HG03066 (cell line): ENCODE measurements at regions not wholly inside any gene's neighbourhood (a gene's known extent, or its start where the extent isn't known, plus 50 kb on each side); places are given as distances from the start of the nearest gene placed in this dataset.

Experiments used
- ATAC-seq: cut with Tn5 transposase; IDR thresholded peaks from one replicate; pipeline ENCODE4 v1.9.1; 2021; ENCODE audit warnings: low read depth; ENCODE audit not compliant: unreplicated experiment

DNA sequence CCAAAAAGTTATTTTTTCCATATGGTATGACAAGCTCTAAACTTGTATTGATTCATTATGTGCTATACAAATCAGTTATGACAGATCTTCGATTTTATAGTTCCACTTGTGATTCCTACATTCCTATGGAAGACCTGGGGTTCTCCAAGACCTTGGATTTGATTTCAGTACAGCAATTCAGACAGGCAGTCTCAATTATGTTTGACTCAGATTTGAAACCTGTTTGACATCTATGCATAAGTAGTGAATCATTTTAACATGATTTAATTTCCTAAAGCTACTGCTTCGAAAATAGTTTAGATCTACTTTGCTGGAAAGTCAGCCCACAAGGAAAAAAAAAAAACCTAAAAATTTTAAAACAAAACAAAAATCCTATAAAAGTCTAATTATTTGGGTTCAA lies 820.4 kb downstream of the LUZP2 start:
- ATAC-seq = no peak

DNA sequence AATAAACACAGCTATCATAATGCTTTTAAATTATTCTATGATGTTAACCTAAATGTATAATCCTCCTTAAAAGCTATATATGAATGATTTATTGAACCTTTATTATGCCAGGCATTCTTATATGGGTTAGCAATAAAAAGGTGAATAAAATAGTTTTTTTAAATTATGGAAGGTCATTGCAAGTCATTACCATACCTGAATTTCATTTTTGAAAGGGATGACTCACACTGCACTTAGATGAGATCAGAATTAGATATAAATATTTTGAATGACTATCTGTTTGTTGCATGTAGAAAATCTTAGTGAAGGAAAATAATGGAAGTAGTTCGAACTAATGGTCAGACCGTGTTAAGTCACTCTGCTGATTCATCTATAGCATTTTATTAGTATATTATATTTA lies 822.3 kb downstream of the LUZP2 start:
- ATAC-seq = no peak

DNA sequence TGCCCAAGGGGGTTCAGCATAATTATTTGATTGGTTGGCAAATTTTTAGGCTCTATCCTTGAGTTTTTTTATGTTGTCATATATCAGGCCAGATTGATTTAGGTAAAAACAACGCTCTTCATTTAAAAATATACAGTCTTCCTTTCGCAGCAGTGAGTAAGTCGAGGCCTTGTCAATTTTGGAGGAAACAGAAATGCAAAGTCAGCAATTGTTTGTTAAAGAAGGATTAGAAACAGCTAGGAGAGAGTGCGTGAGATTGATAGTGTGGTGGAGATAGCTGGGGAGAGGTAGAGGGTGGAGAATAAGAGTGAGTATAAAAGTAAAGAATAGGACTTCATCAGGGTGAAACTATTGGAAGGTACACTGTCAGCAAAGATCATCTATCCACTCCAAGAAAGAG lies 830.8 kb downstream of the LUZP2 start:
- no peak for ATAC-seq

DNA sequence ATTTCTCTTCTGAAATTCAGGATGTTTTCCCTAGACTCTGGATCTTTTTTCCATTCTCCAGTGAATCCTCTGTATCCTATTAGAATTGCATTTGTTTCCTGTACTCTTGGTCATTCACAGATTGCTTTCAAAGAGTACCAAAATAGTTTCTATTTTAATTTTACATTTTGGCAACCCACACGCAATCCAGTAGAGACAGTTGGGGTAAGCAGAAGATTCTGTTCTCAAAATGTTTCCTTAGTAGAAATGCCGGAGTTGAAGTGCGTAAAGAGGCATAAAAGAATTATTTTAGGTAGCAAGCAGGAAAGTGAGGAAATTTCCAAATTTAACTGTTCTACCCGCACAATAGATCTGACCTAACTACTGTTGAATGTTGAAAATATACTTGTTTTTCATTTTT lies 842.4 kb downstream of the LUZP2 start:
- ATAC-seq = no peak

DNA sequence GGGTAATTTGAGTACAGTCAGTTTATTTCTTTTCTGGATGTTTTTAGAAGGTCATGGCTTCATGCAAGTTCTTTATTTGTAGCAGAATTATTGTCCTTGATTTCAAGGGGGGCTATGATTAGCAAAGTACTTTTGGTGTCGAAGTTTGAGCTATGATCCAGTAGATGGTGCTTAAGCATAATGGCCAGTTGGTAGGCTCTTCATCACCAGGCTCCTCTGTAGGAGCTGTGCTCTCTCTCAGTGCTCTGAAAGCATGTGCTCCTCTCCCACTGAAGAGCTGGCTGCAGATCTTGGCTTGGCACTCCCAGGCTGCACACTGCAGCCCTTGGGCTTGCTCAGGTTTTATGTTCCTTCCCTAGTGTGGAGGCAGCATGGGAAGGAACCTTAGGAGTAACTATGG lies 852.7 kb downstream of the LUZP2 start:
- no peak for ATAC-seq

DNA sequence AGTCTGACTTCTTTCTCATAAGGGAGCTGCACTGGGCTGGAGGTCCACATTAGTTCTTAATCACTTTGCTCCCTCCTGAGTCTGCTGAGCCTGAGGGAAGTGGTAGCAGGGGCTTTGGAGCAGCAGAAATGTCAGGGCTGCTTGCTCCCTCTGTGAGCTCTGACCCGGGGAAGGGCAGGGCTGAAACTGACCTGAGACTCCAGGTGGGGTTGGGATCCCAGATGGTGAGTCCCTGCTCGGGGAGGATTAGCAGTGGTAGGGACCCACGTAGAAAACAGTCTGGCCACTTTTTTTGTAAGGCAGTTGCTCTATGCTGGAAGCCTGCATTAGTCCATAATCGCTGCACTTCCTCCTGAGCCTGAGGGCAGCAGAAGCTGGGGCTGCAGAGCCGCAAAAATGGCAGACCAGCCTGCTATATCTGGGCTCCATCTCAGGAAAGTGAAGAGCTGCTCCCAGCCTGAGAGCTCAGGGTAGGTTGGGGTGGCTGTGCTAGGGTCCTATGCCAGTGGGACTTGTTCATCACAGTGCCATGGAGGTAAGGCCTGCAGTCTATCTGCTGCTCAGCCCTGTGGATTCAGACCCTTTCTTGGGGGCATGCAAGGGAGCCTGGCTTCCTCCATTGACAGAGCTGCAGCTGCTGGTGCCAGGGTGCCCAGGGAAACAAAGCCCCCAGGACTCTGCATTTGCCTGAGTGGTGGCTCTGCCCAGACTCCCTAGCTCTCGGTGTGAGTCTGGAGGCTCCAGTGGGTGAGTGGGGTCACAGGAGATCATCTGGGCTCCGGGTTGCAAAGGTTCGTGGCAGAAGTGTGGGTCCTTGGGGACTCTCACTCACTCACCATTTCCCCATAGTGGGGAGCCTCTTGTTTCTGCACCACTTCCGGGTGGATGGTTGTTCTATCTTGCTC lies 854.3 kb downstream of the LUZP2 start:
- no peak for ATAC-seq

DNA sequence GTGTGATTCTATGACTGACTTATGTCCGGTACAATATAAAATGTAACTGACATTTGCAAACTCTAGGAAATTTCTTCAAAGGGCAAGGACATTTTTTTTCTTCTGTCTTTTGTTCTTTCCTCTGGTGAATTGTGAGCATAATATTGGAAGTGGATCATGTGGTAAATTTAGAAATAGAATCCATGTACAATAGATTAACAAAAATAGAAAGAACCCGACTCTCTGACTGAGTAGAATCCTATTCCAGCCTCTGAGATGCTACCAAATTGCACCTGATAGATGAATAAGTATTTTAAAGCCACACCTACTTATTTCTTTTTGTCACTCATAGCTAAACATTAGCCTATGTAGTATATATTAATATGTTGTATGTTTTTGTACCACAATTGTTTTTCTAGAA lies 860.3 kb downstream of the LUZP2 start:
- no peak for ATAC-seq

DNA sequence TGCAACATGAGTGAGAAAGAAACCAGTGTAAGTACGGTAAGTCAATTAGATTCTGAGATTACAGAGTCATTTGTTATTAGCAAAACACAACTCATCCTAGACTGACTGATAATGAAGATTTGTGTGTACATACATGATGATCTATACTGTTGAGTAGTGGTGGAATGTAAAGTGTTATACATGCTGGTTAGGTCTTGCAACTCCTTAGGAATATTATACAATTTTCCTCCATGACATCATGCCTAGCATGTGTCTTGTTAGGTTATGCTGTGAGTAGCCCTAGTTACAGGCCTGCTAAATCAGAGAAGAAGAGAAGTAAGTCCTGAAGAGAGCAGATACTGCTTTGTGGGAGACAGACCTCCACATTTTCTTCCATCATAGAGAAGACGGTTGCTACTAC lies 880.6 kb downstream of the LUZP2 start:
- ATAC-seq = no peak

DNA sequence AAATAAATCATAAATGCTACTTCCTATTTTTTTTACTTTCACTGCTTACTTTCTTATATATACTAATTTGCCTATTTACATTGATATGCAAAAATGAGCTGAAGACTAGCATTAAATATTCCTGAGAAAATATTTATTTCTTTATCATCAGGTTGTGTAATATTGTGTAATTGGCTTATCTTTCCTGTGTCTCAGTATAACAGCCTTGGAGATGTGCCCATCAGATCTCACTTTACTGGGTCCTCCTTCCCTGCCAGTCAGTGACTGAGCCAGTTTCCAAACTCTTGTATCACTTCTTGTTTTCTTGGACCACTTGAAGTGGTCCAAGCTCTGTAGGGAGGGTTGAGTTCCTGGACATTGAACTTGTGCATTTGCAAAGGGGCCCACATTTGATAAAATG lies 900.0 kb downstream of the LUZP2 start:
- ATAC-seq = no peak

DNA sequence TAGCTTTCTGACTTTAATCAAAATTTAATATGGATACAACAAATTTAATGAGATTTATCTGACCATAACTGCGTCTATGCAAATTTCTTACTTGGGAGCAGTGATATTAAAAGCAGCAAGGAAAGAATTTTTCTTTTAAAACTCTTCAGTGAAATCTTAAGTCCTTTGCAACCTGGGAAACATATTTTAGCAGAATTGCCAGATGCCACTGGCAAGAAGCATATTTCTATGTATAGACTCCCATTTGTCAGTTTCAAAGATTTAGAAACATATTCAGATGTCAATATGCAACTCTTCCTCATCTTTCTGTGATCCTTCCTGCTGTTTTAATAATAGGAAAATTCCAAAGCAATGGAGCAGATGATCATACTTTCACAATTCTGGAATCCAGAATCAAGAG lies 911.3 kb downstream of the LUZP2 start:
- no peak for ATAC-seq

DNA sequence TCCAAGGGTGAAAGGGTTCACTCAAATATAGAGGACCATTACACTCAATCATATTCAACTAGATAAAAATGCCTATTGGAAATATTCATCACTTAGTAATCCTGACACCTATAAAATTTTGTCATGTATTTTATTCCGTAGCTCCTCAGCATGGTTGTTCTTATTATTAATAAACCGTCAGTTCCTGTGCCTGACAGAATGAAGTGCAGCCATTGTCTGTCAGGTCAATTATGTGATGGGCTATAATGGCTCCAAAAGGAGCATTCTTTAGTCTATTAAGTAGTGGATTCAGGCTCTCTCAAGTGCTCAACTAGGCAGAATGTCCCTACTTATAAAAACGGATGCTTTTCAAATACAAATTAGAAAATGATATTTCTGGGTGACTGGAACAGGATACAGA lies 916.1 kb upstream of the ANO3 start:
- no peak for ATAC-seq

DNA sequence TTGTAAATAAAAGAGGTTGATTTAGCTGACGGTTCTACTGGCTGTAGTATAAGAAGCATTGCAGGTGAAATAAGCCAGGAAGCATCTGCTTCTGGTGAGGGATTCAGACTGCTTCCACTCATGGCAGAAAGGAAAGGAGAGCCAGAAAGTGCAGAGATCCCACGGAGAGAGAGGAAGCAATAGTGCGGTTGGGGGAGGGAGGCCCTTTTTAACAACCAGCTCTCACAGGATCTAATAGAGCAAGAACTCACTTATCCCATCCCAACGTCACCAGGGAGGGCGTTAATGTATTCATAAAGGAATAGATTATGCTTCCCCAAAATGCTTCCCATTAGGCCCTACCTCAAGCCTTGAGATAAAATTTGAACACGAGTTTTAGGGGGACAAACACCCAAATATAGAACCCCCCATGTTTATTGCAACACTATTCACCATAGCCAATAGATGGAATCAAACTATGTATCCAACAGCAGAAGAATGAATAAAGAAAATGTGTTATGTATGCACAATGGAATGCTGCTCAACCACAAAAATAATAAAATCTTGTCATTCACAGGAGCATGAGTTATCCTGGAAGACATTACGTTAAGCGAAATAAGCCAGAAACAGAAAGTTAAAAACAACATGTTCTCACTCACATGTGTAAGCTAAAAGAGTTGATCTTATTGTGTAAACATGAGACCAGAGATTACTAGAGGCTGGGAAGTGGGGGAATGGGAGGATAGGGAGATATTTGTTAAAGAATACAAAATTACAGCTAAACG lies 908.3 kb upstream of the ANO3 start:
- ATAC-seq = no peak

DNA sequence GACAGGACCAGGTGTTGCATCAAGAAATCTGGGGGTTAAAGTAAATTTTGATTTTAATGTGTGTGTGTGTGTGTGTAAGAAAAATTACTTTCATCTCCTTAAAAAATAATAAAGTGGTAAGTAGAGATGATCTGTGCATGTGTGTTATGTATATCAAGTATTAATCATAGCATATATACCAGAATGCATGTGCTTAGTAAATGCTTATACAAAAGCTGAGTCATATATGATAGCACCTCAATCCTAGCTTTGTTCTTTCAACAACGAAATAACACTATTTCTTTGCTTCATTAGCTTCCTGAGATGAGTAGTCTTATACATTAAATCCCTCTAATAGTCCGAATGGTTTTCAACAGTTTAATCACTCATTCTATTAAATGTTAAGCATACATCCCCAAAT lies 899.6 kb upstream of the ANO3 start:
- no peak for ATAC-seq

DNA sequence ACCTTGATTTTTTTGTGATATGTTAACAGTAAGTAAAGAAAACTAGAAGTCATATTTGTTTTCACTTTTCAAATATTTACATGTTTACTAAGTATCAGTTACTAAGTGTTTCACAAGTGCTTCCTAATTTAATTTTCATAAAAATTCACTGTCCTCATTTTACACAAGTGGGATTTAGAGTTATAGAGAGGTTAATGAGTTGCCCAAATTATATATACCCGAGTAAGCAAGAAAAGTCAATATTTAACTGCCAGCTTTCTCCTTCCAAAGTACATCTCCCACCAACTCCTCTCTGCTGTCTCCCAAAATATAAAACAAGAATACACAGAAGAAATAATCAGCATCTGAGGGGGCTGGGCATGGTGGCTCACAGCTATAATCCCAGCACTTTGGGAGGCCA lies 896.7 kb upstream of the ANO3 start:
- ATAC-seq = no peak

DNA sequence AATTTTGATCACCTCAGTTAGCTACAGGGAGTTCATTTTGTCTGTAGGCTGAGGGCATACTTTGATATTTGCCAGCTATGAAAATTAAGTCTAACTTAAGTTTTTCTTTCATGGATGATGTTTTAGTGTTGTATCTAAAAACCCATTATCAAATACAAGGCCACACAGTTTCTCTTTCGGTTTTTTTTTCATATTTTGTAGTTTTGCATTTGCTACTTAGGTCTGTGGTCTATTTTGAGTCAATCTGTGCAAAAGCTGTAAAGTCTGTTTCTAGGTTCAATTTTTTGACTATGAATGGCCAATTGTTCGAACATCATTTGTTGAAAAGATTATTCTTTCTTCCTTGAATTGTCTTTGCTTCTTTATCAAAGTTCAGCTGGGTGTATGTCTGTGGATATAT lies 895.6 kb upstream of the ANO3 start:
- no peak for ATAC-seq

DNA sequence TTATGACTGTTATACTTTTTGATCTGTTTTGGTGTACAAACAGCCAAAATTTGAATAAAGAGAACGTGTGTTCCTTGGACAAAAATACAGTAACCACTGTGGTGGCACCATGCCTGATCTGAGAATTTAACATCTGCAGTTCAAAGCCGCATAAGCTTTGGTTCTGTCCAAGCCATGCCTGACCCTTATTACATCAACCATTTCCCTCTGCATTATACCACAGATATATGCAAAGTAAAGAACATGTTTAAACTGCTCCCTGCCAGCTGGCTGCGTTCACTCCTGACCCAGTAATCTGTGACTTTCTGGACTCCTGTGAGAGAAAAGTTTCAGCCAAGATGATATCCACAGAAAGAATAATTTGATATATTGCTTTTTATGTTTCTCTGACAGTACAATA lies 890.5 kb upstream of the ANO3 start:
- no peak for ATAC-seq

DNA sequence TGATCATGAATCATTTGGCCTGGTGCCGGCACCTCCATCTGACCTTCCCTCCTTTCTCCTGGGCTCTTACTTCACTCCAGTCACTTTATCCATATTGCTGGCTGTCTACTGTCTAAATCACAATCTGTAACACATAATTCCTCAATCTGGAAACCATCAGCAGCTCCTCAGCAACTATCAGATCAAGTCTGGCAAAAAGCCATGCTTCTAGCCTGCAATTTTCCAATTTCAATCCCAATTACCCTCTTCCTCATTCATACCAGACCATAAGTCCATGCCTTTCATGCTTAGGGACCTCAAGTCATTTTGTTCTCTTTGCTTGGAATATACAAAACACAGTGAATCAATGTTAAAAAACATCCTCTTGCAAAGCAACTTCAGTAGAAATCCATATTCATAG lies 882.8 kb upstream of the ANO3 start:
- ATAC-seq = no peak

DNA sequence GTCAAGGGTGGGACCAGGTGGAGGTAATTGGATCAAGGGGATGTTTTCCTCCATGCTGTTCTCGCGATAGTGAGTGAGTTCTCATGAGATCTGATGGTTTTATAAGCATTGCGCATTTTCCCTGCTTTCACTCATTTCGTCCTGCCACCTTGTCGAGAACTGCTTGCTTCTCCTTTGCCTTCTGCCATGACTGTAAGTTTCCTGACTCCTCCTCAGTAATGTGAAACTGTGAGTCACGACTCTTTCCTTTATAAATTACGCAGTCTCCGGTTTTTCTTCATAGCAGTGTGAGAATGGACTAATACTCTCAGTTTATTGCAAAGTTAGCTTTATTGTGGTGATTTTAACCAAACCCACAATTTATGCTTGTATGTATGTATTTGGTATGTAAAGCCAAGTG lies 878.5 kb upstream of the ANO3 start:
- ATAC-seq = no peak

DNA sequence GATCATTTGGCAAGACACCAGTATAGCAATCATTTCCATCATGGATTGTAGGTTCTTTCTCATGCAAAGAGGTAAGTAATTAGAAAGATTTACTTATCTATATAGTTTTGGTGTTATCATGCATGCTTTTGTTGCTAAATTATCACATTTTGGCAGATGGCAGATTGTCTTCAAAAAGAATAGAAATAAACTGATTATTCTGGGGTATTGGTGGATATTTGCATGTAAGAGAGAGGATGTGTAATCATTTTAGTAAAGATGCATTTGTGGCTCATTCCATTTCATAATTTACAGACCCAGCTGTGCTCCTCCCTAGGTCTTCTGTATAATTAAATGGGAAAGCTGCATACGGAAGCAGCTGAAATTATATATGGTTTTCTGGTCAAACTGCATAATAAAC lies 875.7 kb upstream of the ANO3 start:
- ATAC-seq = no peak

DNA sequence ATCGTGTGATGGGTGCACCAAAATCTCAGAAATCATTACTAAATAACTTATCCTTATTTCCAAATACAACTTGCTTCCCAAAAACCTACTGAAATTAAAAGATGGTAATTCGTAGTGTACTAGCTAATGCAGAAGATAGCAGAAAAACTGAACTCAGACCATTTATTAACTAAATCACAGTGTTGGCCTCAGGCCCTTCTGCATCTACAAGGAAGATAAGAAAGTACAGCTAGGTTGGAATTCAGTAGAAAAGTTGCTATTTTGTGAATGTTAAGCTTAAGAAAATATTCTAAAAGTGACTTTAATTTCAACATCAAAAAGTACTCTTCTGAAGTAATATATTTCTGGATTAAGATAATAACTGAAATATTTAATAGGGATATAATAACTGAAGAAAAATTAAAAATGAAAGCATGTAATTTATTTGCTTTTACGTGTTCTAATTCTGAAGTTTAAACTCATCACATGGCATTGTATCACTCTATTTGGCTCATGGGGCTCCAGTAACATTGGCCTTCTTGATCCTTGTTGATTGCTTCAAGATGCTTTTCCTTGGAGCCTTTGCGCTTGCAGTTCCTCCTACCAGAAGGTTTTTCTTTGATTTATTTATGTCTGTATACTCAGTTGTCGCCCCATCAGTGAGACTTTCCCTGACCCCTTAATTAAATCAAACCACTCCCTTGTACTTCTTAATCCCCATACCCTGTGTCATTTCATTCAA lies 847.9 kb upstream of the ANO3 start:
- ATAC-seq = no peak

DNA sequence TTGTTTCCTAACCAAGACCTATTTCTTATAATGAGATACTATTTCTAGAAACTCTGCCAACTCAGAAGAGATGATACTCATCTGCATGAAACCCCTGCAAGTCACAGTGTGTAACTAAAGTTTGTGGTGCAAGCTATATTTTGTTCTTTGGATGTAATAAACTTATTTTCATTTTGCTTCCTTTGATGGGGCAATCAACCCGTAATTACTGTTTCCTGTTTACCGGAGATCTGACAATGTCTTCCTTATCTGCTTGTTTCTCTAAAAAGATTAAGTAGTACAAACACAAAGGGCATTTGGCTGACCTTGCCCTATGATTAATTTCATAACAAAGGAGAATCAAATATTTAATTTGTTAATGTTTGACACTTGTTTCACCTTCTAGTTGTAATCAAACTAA lies 846.6 kb upstream of the ANO3 start:
- ATAC-seq = no peak
